ENCODE measurements at regions not wholly inside any gene's neighbourhood (a gene's known extent, or its start where the extent isn't known, plus 50 kb on each side); places are given as distances from the start of the nearest gene placed in this dataset.

GRCh38 chr3:26425076-26425475 lies 197.5 kb upstream of the LRRC3B start:
- Histone ChIP-seq H3K4me3 (ENCODE audit: low read depth in 1 of 3, low read length in 3 of 3) (no peak overlapping the region), H3K9me3 (ENCODE audit: control insufficient read depth in 4 of 4, low read length in 3 of 4) (no peaks in the 10 kb centered on the region), H3K27ac (ENCODE audit: low read depth in 1 of 2, low read length in 2 of 2) (no peak overlapping the region), H3K36me3 (ENCODE audit: control insufficient read depth in 4 of 4, insufficient read depth in 3 of 4, low read depth in 1 of 4, low read length in 3 of 4) (no peaks in the 10 kb centered on the region), H3K9ac (ENCODE audit: low read depth in 1 of 2, low read length in 2 of 2) (no peak overlapping the region), H3K4me1 (ENCODE audit: control insufficient read depth in 4 of 4, insufficient read depth in 4 of 4, low read length in 3 of 4) (no peaks in the 10 kb centered on the region), H3K27me3 (ENCODE audit: control insufficient read depth in 4 of 4, insufficient read depth in 4 of 4, low read length in 3 of 4) (no peaks in the 10 kb centered on the region)
- 82% methylated on average over 3 of the region's 3 CpGs for WGBS
- TF ChIP-seq, protein P1, sequence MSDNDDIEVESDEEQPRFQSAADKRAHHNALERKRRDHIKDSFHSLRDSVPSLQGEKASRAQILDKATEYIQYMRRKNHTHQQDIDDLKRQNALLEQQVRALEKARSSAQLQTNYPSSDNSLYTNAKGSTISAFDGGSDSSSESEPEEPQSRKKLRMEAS (IDR thresholded peaks at IDR 0.05), result no peak
- TF ChIP-seq FOXA2 (IDR thresholded peaks at IDR 0.05) (no peak), NR2F2 (IDR thresholded peaks at IDR 0.05) (no peak), GABPA (IDR thresholded peaks at IDR 0.05 in 1 of 2, conservative IDR thresholded peaks at IDR 0.05 in 1 of 2) (no peak), FOXA1 (IDR thresholded peaks at IDR 0.05) (no peak), HNF4G (IDR thresholded peaks at IDR 0.05) (no peak), EGR1 (IDR thresholded peaks at IDR 0.05; ENCODE audit: low read depth in 2 of 2) (no peak), REST (IDR thresholded peaks at IDR 0.05) (no peak), JUND (IDR thresholded peaks at IDR 0.05) (no peak), CTCF (IDR thresholded peaks at IDR 0.05; ENCODE audit: low read depth, low read length, missing input control) (no peak), SP1 (IDR thresholded peaks at IDR 0.05) (no peak), RXRA (IDR thresholded peaks at IDR 0.05) (no peak), HNF4A (conservative IDR thresholded peaks at IDR 0.05) (no peak), TAF1 (conservative IDR thresholded peaks at IDR 0.05) (no peak), ATF3 (IDR thresholded peaks at IDR 0.05) (no peak), RAD21 (IDR thresholded peaks at IDR 0.05) (no peak)
- TF ChIP-seq, protein P2, sequence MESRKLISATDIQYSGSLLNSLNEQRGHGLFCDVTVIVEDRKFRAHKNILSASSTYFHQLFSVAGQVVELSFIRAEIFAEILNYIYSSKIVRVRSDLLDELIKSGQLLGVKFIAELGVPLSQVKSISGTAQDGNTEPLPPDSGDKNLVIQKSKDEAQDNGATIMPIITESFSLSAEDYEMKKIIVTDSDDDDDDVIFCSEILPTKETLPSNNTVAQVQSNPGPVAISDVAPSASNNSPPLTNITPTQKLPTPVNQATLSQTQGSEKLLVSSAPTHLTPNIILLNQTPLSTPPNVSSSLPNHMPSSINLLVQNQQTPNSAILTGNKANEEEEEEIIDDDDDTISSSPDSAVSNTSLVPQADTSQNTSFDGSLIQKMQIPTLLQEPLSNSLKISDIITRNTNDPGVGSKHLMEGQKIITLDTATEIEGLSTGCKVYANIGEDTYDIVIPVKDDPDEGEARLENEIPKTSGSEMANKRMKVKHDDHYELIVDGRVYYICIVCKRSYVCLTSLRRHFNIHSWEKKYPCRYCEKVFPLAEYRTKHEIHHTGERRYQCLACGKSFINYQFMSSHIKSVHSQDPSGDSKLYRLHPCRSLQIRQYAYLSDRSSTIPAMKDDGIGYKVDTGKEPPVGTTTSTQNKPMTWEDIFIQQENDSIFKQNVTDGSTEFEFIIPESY (IDR thresholded peaks at IDR 0.05), result no peak
- DNase-seq (ENCODE audit: low spot score), result no peak

GRCh38 chr3:26428992-26429391 lies 193.6 kb upstream of the LRRC3B start:
- no peak overlapping the region for H3K27ac ChIP-seq (ENCODE audit: low read depth in 1 of 2, low read length in 2 of 2)
- no peak for TF ChIP-seq HNF4A (conservative IDR thresholded peaks at IDR 0.05)
- no peak for TF ChIP-seq NR2F2 (IDR thresholded peaks at IDR 0.05)
- TF ChIP-seq FOXA2 (IDR thresholded peaks at IDR 0.05), result no peak
- H3K36me3 ChIP-seq (ENCODE audit: control insufficient read depth in 4 of 4, insufficient read depth in 3 of 4, low read depth in 1 of 4, low read length in 3 of 4), result no peaks in the 10 kb centered on the region
- H3K9me3 ChIP-seq (ENCODE audit: control insufficient read depth in 4 of 4, low read length in 3 of 4), result no peaks in the 10 kb centered on the region
- H3K27me3 ChIP-seq (ENCODE audit: control insufficient read depth in 4 of 4, insufficient read depth in 4 of 4, low read length in 3 of 4), result no peaks in the 10 kb centered on the region
- H3K4me1 ChIP-seq (ENCODE audit: control insufficient read depth in 4 of 4, insufficient read depth in 4 of 4, low read length in 3 of 4), result no peaks in the 10 kb centered on the region
- H3K9ac ChIP-seq (ENCODE audit: low read depth in 1 of 2, low read length in 2 of 2), result no peak overlapping the region
- DNase-seq (ENCODE audit: low spot score), result no peak
- H3K4me3 ChIP-seq (ENCODE audit: low read depth in 1 of 3, low read length in 3 of 3), result no peak overlapping the region
- WGBS, result 78% methylated on average over 2 of the region's 2 CpGs

All from liver (tissue), 8 donors.